IgD-negative memory B cell (primary cell): ENCODE measurements at regions not wholly inside any gene's neighbourhood (a gene's known extent, or its start where the extent isn't known, plus 50 kb on each side); places are given as distances from the start of the nearest gene placed in this dataset.

Source experiments
- H3K27ac Mint-ChIP-seq, 3 donors: one replicate each; pipeline ENCODE4 v1.8.0; 2020 to 2022; ENCODE audit warnings: mild to moderate bottlenecking in 3 of 3, mixed read lengths in 3 of 3, moderate library complexity in 1 of 3
- H3K27me3 Mint-ChIP-seq: one replicate; pipeline ENCODE4 v1.8.0; 2021; ENCODE audit warnings: mixed read lengths
- H3K36me3 Mint-ChIP-seq: one replicate; pipeline ENCODE4 v1.8.0; 2020; ENCODE audit warnings: mild to moderate bottlenecking, mixed read lengths
- H3K4me1 Mint-ChIP-seq, 3 donors: one replicate each; pipeline ENCODE4 v1.8.0; 2020 to 2022; ENCODE audit warnings: mixed read lengths in 3 of 3, mild to moderate bottlenecking in 1 of 3
- H3K4me3 Mint-ChIP-seq, 4 donors: one replicate each; pipeline ENCODE4 v1.8.0; 2020 to 2022; ENCODE audit warnings: mild to moderate bottlenecking in 4 of 4, mixed read lengths in 4 of 4, moderate library complexity in 3 of 4
- H3K9me3 Mint-ChIP-seq, 3 donors: one replicate each; pipeline ENCODE4 v1.8.0; 2020 to 2021; ENCODE audit warnings: mixed read lengths in 3 of 3, mild to moderate bottlenecking in 1 of 3

- Mint-ChIP-seq H3K4me1 (no peaks in the 10 kb centered on the region), H3K9me3 (no peaks in the 10 kb centered on the region), H3K27me3 (peaks cover 16% of the 10 kb centered on the region), H3K36me3 (no peaks in the 10 kb centered on the region), H3K4me3 (no peak overlapping the region), H3K27ac (no peak overlapping the region)
These were observed 75.9 kb downstream of the EDN3 start for GRCh38 chr20:59376109-59376841.

DNA sequence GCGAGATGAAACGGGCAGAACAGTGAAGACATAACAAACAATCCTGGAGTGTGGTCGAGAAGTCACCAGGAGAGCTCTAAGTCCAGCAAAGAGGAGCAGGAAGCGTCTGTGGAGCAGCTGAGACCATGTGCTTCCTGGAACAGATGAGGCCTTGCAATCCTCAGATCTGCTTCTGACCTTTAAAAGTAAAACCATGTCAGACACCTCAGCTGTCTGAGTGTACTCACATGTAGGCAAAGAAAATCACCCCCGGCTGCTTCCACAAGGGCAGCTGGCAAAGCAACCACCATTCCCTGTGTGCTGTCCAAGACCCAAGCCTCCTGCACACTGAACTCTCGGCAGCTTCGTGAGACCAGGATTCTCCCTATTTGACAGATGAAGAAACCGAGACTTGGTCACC lies 76.6 kb downstream of the EDN3 start:
- H3K4me1 Mint-ChIP-seq: no peaks in the 10 kb centered on the region
- no peaks in the 10 kb centered on the region for H3K9me3 Mint-ChIP-seq
- H3K27me3 Mint-ChIP-seq: peaks cover 13% of the 10 kb centered on the region
- no peak overlapping the region for H3K4me3 Mint-ChIP-seq
- no peak overlapping the region for H3K27ac Mint-ChIP-seq
- H3K36me3 Mint-ChIP-seq: no peaks in the 10 kb centered on the region

GRCh38 chr20:59377842-59378241 lies 77.4 kb downstream of the EDN3 start:
- Mint-ChIP-seq H3K4me1 (no peaks in the 10 kb centered on the region), H3K4me3 (no peak overlapping the region), H3K27ac (no peak overlapping the region), H3K36me3 (no peaks in the 10 kb centered on the region), H3K27me3 (peaks cover 9% of the 10 kb centered on the region), H3K9me3 (no peaks in the 10 kb centered on the region)

DNA sequence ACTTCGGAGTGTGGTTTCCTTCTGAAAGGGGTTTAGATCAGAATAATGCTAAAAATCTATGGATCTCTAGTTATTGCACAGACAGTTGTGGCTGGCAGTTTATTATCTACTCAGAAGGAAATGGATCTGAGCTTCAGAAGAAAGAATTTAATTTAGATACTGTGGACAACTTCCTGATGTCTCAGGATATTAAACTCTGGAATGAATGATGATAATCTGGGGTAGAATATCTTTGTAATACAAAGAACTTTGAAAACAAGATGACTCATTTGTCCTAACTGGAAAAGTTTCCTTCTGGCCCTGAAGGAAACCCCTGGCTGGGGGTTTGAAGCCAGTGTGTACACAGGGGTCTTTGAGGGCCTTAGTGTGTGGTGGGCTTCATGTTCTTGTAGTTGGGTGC lies 78.0 kb downstream of the EDN3 start:
- Mint-ChIP-seq H3K4me3 (no peak overlapping the region), H3K27me3 (peaks cover 8% of the 10 kb centered on the region), H3K4me1 (no peaks in the 10 kb centered on the region), H3K9me3 (no peaks in the 10 kb centered on the region), H3K36me3 (no peaks in the 10 kb centered on the region), H3K27ac (no peak overlapping the region)

GRCh38 chr20:59378966-59379365 lies 78.6 kb downstream of the EDN3 start:
- H3K36me3 Mint-ChIP-seq: no peaks in the 10 kb centered on the region
- no peaks in the 10 kb centered on the region for H3K9me3 Mint-ChIP-seq
- no peak overlapping the region for H3K27ac Mint-ChIP-seq

GRCh38 chr20:59381689-59382088 lies 81.3 kb downstream of the EDN3 start:
- Mint-ChIP-seq H3K4me1 (peaks cover 0 to 1% (median 0%) of the 10 kb centered on the region in 3 donors), H3K9me3 (no peaks in the 10 kb centered on the region), H3K36me3 (no peaks in the 10 kb centered on the region), H3K27ac (no peak overlapping the region), H3K27me3 (peaks cover 3% of the 10 kb centered on the region), H3K4me3 (no peak overlapping the region)

More at GRCh38 chr20:59378966-59379365, 78.6 kb downstream of the EDN3 start:
- H3K4me3 Mint-ChIP-seq: no peak overlapping the region
- H3K27me3 Mint-ChIP-seq: peaks cover 3% of the 10 kb centered on the region
- H3K4me1 Mint-ChIP-seq: no peaks in the 10 kb centered on the region

DNA sequence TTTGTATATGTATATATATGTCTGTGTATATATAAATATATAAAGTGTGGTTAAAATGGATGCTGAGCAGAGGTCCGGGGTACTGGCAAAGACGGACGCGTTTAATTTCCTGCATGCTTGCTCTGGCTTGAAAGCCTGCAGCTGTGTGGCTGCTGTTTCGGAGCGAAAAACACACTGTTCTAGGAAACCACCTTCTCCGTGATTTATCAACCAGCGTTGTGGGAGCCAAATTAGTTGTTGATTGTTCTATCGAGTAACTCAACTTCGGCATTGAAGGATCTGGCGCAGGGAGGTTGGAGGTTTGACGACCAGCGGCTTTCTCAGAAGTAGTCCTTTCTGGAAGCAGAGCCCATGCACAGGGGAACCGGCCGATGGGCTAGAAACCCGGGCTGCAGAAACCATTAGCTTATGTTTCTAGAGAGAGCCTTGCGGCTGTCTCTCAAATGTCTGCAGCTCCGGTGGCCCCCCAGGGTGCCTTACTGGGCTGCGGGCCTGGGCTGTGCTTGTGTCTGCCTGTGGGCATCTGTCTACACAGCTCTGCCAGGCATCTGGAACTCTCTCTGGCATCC lies 81.8 kb downstream of the EDN3 start:
- Mint-ChIP-seq H3K9me3 (no peaks in the 10 kb centered on the region), H3K4me3 (no peak overlapping the region), H3K27me3 (peaks cover 3% of the 10 kb centered on the region), H3K4me1 (peaks cover 0 to 1% (median 0%) of the 10 kb centered on the region in 3 donors), H3K36me3 (no peaks in the 10 kb centered on the region), H3K27ac (no peak overlapping the region)

GRCh38 chr20:59382907-59383306 lies 82.5 kb downstream of the EDN3 start:
- Mint-ChIP-seq H3K9me3 (no peaks in the 10 kb centered on the region), H3K4me1 (peaks cover 0 to 1% (median 0%) of the 10 kb centered on the region in 3 donors), H3K36me3 (no peaks in the 10 kb centered on the region), H3K4me3 (no peak overlapping the region), H3K27ac (no peak overlapping the region), H3K27me3 (peaks cover 6% of the 10 kb centered on the region)

GRCh38 chr20:59385038-59385437 lies 84.6 kb downstream of the EDN3 start:
- Mint-ChIP-seq H3K4me1 (peaks cover 0 to 1% (median 0%) of the 10 kb centered on the region in 3 donors), H3K9me3 (peaks cover 0 to 1% (median 0%) of the 10 kb centered on the region in 3 donors), H3K27me3 (peaks cover 7% of the 10 kb centered on the region), H3K27ac (no peak overlapping the region), H3K36me3 (no peaks in the 10 kb centered on the region), H3K4me3 (no peak overlapping the region)

DNA sequence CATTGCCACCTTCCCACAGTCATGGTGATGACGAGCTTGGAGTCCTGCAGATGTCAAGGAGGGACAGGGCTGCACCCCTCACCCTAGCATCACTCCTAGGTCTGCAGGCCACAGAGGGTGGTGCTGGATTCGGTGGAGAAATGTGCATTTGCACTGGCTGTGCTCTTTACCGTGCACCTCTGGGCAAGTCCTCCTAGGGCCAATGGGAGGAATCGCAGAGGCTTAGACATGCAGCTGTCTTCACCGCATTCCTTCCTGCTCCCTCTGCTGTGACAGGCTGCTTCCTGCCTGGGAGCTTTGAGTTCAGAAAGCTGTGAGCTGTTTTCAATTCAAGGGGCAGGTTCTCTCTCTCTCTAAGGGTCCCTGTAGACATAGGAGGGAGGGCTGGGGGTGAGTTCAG lies 85.1 kb downstream of the EDN3 start:
- Mint-ChIP-seq H3K36me3 (no peaks in the 10 kb centered on the region), H3K27me3 (peaks cover 7% of the 10 kb centered on the region), H3K9me3 (peaks cover 0 to 1% (median 0%) of the 10 kb centered on the region in 3 donors), H3K27ac (no peak overlapping the region), H3K4me1 (peaks cover 0 to 1% (median 0%) of the 10 kb centered on the region in 3 donors), H3K4me3 (no peak overlapping the region)

DNA sequence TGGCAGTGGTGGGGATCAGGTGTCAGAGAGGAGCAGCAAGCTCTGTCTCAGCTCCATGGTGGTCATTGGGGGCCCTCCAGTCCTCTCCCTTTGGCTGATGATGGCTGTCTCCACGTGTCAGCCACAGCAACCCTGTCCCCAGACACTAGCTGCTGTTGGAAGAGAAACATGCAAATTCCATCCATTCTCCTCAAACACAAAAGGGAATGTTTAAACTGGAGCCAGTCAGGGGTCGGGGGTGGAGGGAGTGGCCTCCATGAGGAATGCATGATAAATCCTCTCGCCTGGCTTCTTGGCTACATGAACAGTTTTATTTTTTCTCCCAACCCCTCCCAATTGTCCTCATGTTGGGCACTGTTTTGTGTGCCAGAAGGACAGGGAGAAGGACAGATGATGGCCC lies 86.4 kb downstream of the EDN3 start:
- no peak overlapping the region for H3K4me3 Mint-ChIP-seq
- H3K27me3 Mint-ChIP-seq: peaks cover 7% of the 10 kb centered on the region
- H3K4me1 Mint-ChIP-seq: peaks cover 0 to 1% (median 0%) of the 10 kb centered on the region in 3 donors
- H3K9me3 Mint-ChIP-seq: peaks cover 0 to 1% (median 0%) of the 10 kb centered on the region in 3 donors
- H3K27ac Mint-ChIP-seq: no peak overlapping the region
- H3K36me3 Mint-ChIP-seq: no peaks in the 10 kb centered on the region

DNA sequence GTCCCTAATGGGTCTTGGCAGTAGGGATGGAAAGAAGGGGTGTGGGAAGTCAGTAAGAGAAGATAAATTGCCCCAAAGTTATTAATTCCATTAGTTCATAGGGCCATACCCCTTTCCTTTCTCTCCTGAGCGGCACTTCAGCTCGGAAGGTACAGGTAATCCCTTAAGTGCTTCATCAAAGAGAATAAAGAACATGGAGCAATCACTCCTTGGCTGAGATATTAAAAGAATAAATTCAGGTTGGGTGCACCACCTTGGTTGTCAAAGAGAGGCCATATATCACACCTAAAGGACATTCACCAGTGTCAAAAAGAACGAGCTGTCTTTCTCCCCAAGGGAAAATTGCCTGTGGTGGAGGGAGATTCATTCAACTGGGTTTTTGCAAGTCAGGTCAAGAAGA lies 87.5 kb downstream of the EDN3 start:
- H3K4me1 Mint-ChIP-seq: peaks cover 0 to 1% (median 0%) of the 10 kb centered on the region in 3 donors
- peaks cover 0 to 1% (median 0%) of the 10 kb centered on the region in 3 donors for H3K9me3 Mint-ChIP-seq
- H3K4me3 Mint-ChIP-seq: no peak overlapping the region
- peaks cover 7% of the 10 kb centered on the region for H3K27me3 Mint-ChIP-seq
- H3K36me3 Mint-ChIP-seq: no peaks in the 10 kb centered on the region
- H3K27ac Mint-ChIP-seq: no peak overlapping the region

- Mint-ChIP-seq H3K4me3 (no peak overlapping the region), H3K27ac (no peak overlapping the region), H3K36me3 (no peaks in the 10 kb centered on the region), H3K27me3 (peaks cover 7% of the 10 kb centered on the region), H3K4me1 (peaks cover 0 to 1% (median 1%) of the 10 kb centered on the region in 3 donors), H3K9me3 (peaks cover 0 to 2% (median 1%) of the 10 kb centered on the region in 3 donors)
These were observed 88.0 kb downstream of the EDN3 start for GRCh38 chr20:59388402-59388801.

- Mint-ChIP-seq H3K27me3 (peaks cover 11% of the 10 kb centered on the region), H3K4me1 (peaks cover 0 to 1% (median 1%) of the 10 kb centered on the region in 3 donors), H3K27ac (no peak overlapping the region), H3K4me3 (no peak overlapping the region), H3K9me3 (peaks cover 0 to 2% (median 1%) of the 10 kb centered on the region in 3 donors), H3K36me3 (no peaks in the 10 kb centered on the region)
These were observed 90.0 kb downstream of the EDN3 start for GRCh38 chr20:59390437-59390836.

DNA sequence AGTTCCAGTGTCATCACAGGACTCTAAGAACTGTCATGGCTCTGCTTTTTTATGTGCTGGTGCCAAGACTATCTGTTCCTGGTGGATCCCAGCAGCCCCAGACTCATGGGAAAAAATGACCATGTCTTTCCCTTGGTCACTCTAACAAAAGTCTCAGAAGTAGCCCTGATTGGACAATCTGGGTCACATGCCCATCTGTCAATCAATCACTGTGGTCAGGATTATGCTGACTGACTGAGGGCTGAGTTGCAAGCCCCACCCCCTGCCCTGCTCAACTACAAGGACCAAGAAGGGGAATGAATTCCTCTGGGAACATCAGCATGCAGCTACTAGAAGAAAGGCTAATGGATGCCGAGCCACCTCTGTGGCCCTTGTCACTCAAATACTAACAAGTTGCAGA lies 91.6 kb downstream of the EDN3 start:
- peaks cover 0 to 2% (median 1%) of the 10 kb centered on the region in 3 donors for H3K9me3 Mint-ChIP-seq
- no peaks in the 10 kb centered on the region for H3K36me3 Mint-ChIP-seq
- H3K4me3 Mint-ChIP-seq: no peak overlapping the region
- H3K4me1 Mint-ChIP-seq: peaks cover 0 to 1% (median 0%) of the 10 kb centered on the region in 3 donors
- no peak overlapping the region for H3K27ac Mint-ChIP-seq
- peaks cover 11% of the 10 kb centered on the region for H3K27me3 Mint-ChIP-seq

- Mint-ChIP-seq H3K27ac (no peak overlapping the region), H3K9me3 (peaks cover 0 to 2% (median 1%) of the 10 kb centered on the region in 3 donors), H3K4me3 (no peak overlapping the region), H3K4me1 (peaks cover 0 to 1% (median 0%) of the 10 kb centered on the region in 3 donors), H3K27me3 (peaks cover 8% of the 10 kb centered on the region), H3K36me3 (no peaks in the 10 kb centered on the region)
These were observed 92.3 kb downstream of the EDN3 start for GRCh38 chr20:59392736-59393135.
